Stimulated activated CD4-positive, alpha-beta T cell treated with anti-CD3 and anti-CD28 coated beads, Interleukin-1b, Interleukin-23, amount 100 ng/mL, for 24 hours (primary cell): ENCODE measurements at regions not wholly inside any gene's neighbourhood (a gene's known extent, or its start where the extent isn't known, plus 50 kb on each side); places are given as distances from the start of the nearest gene placed in this dataset.

Experiments used
- DNase-seq, 4 experiments: peaks; one replicate each; pipeline ENCODE4 v3.0.0-alpha.2; 2020; ENCODE audit warnings: low read depth in 4 of 4, low spot score in 1 of 4

DNA sequence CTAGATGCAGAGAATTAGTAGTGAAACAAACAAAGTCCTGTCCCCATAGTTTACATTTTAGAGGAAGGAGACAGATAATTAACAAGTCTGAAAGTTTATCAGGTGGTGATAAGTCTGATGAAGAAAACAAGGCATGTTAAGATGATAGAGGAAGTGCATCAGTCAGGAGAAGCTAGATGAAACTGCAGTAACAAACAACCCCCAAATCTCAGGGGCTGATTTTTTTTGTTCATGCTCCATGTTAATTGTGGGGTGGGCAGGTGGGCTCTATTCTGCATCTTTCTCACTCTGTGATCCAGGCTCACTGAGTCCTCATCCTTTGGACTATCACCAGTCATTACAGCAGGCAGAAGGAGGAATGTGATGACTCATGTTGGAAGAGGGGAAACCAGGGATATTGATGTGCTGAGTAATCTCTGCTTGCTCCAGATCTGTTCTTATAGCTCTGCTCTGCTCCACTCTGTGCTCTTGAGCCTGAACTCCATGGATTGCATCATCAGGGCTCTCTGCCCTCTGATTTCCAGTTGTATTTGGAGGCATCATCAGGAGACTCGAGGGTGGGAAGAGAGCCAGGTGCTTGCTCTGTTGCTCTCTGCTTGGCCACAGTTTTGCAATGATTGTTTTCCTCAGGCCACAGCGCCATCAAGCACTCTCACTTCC, 166.9 kb downstream of the IER5 start:
- DNase-seq: no peak

GRCh38 chr1:181257117-181257516, 168.6 kb downstream of the IER5 start:
- DNase-seq: no peak

- DNase-seq: no peak
Measured at GRCh38 chr1:181259026-181259745, 170.7 kb downstream of the IER5 start.

GRCh38 chr1:181260271-181260670, 171.8 kb downstream of the IER5 start:
- no peak for DNase-seq

DNA sequence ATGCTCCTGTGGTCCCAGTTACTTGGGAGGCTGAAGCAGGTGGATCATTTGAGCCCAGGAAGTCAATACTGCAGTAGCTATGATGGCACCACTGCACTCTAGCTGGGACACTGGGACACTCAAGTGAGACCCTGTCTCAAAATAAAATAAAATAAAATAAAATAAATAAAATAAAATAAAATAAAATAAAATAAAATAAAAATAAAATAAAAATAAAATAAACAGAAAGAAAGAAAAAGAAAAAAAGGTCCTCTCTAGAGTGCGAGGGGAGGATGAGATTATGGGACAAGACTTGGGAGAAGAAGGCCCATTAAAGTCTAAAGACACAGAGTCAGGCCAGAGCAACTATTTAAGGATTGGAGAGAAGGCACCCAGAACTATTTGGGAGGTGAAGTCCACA, 172.5 kb downstream of the IER5 start:
- DNase-seq: no peak

- no peak for DNase-seq
Measured at GRCh38 chr1:181262069-181262468, 173.6 kb downstream of the IER5 start.

GRCh38 chr1:181263444-181263843, 174.9 kb downstream of the IER5 start:
- DNase-seq: no peak

GRCh38 chr1:181264821-181265220, 176.3 kb downstream of the IER5 start:
- no peak for DNase-seq

- no peak for DNase-seq
Measured at GRCh38 chr1:181284978-181285377, 196.5 kb downstream of the IER5 start.

- DNase-seq: no peak
Measured at GRCh38 chr1:181295217-181295616, 188.1 kb upstream of the CACNA1E start.

GRCh38 chr1:181296180-181296579, 187.1 kb upstream of the CACNA1E start:
- no peak for DNase-seq

- DNase-seq: no peak
Measured at GRCh38 chr1:181308098-181308497, 175.2 kb upstream of the CACNA1E start.

DNA sequence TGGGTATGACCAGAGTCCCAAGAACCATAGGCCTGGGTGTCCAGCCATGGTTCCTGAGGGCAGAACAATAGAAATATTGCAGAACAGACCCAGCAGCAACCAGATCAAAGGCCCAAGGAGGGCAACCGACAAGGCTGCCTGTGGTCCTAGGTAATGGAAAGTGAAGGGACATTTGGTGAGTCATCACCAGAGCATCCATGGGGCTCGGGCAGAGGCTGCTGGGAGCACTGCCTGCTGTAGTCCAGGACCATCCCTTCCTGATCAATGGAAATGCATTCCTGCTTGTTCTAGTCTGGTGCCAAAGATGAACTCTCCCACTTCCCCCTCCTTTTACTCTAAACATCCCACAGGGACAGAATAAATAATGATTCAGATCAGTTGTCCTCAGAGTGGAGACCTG, 172.8 kb upstream of the CACNA1E start:
- DNase-seq: no peak

- DNase-seq: no peak
Measured at GRCh38 chr1:181312946-181313345, 170.4 kb upstream of the CACNA1E start.

DNA sequence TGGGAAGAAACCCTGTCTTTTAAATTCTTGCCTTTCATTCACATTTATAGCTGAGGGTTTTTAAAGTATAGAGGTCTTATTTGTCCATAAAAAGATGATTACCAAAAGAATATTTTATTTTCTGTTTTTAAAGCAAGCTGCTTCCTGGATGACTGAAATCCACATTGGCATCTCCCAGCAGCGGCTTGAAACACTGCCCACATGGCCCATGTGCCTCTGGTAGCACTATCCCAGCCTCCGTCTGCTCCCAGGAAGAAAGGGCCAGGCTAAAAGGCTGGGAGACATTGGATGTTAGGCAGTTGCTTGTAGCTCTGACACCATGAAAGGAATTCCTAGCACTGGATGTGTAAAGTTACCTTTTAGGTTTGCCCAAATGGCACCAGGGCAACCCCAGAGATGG, 169.9 kb upstream of the CACNA1E start:
- no peak for DNase-seq

DNA sequence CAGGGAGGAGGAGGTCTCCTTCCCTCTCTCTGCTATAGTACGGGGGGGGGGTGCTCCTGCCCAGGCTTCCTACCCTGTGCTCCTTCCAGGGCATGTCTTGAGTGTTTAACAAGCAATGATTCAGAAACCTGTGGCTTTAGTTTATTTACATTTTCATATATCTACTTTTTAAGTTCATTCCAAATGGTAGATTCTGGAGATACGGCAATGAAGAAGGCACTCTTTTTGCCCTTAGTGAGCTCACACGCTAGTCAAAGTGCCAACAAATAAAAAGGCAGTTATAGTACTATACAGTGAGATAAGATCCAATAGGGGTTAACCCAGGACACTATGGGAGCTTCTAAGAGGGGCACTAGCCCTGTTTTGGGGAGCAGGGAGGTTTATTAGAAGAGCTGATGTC, 169.3 kb upstream of the CACNA1E start:
- DNase-seq: no peak

- DNase-seq: no peak
Measured at GRCh38 chr1:181314959-181315358, 168.4 kb upstream of the CACNA1E start.

- DNase-seq: no peak
Measured at GRCh38 chr1:181317261-181317930, 165.9 kb upstream of the CACNA1E start.

GRCh38 chr1:181318022-181318857, 165.1 kb upstream of the CACNA1E start:
- DNase-seq: no peak

DNA sequence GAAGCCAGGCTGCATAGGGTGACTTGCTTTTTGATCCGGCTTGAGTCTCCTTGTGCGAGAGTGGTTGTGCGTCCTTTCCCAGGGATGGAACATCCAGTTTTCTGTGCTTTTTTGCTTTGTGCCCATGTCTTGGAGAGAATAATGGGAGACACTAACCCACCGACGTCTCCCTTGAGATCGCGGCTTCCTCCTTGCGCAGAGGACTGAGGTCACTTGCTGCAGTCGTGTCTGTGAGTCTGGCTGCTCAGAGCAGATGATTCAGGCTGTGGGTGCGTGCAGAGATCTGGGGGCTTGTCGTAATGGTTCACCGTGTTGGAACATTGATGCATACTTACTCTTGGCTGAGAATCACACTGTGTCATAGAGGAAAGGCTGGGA, 164.5 kb upstream of the CACNA1E start:
- DNase-seq: no peak

GRCh38 chr1:181319907-181320306, 163.4 kb upstream of the CACNA1E start:
- no peak for DNase-seq
